ENCODE measurements at regions not wholly inside any gene's neighbourhood (a gene's known extent, or its start where the extent isn't known, plus 50 kb on each side); places are given as distances from the start of the nearest gene placed in this dataset.

- no peak for DNase-seq (ENCODE audit: low read depth)
These were observed 199.4 kb downstream of the KLF12 start for GRCh38 chr13:73934771-73935170.

- DNase-seq (ENCODE audit: low read depth): no peak
These were observed 200.0 kb downstream of the KLF12 start for GRCh38 chr13:73934215-73934641.

- DNase-seq (ENCODE audit: low read depth): no peak
These were observed 200.4 kb downstream of the KLF12 start for GRCh38 chr13:73933795-73934194.

DNA sequence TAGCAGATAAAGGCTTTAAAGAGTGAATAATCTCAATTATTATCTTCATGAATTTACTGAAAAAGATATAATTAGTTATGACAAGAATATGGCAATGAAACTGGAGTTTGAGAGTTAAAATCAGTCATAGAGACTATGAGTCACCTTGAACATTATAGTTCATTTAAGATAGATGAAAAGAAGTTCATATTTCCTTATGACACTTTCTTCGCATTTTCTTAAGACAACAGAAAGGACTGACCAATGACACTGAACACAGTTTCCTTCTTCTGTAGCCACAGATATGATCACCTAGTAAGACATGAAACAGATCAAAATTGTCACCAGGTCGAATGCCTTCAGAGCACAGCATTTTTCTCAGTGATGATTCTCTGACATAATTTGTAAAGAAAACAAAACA lies 202.1 kb downstream of the KLF12 start:
- no peak for DNase-seq (ENCODE audit: low read depth)

DNA sequence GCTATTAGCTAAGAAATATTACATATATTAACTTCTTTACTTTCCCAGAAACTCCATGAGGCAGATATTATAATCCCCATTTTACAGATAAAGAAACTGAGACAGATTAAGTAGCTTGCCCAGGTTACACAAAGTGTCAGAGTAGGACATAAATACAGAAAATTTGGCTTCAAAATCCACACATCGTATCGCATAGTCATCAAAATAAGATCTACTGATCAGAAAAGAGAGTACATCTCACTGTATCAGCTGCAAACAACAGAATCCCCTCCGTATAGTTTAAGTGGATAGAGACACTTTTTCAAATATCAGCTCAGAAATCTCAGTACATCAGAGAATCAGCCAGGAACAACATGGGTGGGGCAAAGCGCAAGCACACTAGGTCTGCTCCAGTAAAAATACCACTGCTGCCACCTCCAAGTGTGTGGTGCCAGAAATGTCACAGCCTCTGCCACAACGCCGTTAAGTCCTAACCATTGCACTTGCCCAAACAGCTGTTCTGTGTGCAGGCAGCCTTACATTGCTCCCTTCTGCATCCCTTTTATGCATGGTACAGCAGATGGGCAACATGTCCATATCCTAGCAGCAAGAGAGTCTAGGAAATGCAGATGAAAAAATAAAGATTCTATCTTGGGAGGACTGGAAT lies 204.8 kb downstream of the KLF12 start:
- DNase-seq (ENCODE audit: low read depth): no peak

DNA sequence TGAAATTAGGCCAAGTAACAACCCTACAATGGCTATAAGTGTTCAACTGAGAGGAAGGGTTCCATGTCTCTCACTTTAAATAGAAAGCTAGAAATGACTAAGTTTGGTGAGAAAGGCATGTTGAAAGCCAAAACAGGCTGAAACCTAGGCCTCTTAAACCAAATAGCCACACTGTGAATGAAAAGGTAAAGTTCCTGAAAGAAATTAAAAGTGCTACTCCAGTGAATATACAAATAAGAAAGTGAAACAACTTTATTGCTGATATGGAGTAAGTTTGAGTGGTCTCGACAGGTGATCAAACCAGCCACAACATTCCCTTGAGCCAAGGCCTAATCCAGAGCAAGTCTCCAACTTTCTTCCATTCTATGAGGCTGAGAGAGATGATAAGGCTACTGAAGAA lies 209.6 kb downstream of the KLF12 start:
- DNase-seq (ENCODE audit: low read depth): no peak

DNA sequence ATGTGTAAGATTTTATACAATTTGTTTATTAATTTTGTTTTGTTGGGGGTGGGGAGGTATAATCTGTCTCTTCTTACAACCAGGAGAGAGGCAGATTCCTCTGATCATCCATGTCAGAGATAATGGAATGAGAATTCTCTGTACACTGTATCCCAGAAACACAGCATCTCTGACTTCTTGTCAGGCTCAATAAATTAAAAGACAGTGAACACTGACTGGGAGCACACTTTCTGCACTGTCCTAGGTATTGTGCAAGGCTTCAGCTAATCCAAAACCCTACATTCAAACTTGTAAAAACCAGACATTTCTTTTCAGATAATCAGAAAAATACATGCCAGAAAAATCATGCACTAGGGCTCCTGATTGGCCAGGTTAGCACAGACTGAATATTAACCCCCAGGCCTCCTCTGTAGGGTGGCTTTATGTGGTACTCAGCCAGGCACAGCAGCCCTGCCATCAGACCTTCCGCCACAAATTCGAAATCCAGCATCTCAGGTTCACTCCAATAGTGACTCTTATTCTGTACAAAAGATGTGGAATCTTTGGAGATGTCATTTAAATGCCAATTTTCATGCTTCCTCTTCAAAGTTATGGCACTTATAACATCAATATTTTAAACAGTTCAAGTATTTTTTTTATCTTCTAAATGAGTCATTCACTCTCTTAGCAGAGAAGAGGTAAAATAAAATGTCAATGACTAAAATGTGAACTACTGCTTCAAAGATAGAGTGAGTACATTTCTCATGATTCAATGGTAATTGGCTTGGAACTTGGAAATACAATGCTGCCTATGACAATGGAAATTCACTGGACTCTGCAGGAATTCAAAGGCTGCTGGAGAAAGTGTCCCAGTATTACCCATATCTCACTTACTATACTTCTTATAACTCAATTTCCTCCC lies 211.5 kb downstream of the KLF12 start:
- no peak for DNase-seq (ENCODE audit: low read depth)

DNA sequence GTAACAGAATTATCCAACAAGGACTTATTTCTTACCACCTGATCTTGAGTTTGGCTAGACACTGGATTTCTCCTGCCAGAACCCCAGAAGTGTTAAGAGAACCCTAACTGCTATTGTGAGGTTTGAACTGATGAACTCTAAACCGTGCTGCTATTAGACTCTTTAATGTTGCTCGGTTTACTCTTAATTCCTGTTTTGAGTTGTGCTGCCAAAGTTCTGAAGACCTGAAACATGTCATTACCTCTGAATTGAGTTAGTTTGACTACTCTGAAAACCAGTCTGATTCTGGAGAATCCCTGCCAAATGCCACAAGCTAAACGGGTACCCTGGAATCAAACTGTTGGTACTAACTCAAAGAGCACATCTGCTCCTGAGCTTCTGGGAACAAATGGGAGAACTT lies 215.5 kb downstream of the KLF12 start:
- DNase-seq (ENCODE audit: low read depth): no peak

- DNase-seq (ENCODE audit: low read depth): no peak
These were observed 220.3 kb downstream of the KLF12 start for GRCh38 chr13:73913751-73914518.

- no peak for DNase-seq (ENCODE audit: low read depth)
These were observed 221.0 kb downstream of the KLF12 start for GRCh38 chr13:73913079-73913740.

GRCh38 chr13:73911361-73911760 lies 222.8 kb downstream of the KLF12 start:
- DNase-seq (ENCODE audit: low read depth): no peak

- DNase-seq (ENCODE audit: low read depth): no peak
These were observed 223.5 kb downstream of the KLF12 start for GRCh38 chr13:73910733-73911132.

- no peak for DNase-seq (ENCODE audit: low read depth)
These were observed 225.4 kb downstream of the KLF12 start for GRCh38 chr13:73908809-73909208.

- DNase-seq (ENCODE audit: low read depth): no peak
These were observed 229.6 kb downstream of the KLF12 start for GRCh38 chr13:73904625-73905024.

GRCh38 chr13:73903561-73903960 lies 230.6 kb downstream of the KLF12 start:
- no peak for DNase-seq (ENCODE audit: low read depth)

GRCh38 chr13:73902847-73903246 lies 231.4 kb downstream of the KLF12 start:
- DNase-seq (ENCODE audit: low read depth): no peak

DNA sequence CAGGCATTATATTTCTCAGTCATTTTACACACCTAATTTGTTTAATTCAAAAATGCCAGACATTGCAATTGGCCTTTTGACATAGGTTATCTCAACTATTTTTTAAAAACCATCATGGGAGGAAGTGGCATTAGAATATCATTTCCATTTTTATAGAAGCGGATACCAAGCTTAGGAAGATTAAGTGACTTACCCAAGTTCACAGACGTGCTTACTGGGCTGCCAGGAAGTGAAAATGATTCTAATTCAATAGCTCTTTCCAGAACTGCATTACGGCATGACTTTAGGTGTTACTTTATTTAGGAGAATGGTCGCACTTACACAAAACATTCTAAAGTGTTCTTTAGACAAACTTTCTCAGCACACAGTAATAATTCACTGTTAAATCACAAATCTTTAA lies 231.9 kb downstream of the KLF12 start:
- no peak for DNase-seq (ENCODE audit: low read depth)

GRCh38 chr13:73901324-73902068 lies 232.7 kb downstream of the KLF12 start:
- no peak for DNase-seq (ENCODE audit: low read depth)

DNA sequence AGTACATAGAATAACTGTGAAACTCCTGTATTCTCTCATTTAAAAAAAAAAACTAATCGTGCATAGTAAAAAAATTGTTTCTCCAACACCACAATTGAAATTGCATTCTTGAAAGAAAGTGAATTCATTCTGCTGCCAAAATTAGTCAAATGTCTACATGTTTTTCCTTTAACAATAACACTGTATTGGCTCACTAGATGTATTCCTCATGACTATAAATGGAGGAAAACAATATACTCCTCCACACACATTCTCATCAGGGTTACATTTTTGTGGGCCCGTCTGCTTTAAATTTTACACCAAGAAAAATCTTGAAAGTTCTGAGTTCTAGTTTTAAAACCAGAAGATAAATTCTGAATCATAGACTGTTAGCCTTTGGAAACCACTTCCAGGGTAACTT lies 233.6 kb downstream of the KLF12 start:
- no peak for DNase-seq (ENCODE audit: low read depth)

GRCh38 chr13:73898899-73899298 lies 235.3 kb downstream of the KLF12 start:
- no peak for DNase-seq (ENCODE audit: low read depth)

DNA sequence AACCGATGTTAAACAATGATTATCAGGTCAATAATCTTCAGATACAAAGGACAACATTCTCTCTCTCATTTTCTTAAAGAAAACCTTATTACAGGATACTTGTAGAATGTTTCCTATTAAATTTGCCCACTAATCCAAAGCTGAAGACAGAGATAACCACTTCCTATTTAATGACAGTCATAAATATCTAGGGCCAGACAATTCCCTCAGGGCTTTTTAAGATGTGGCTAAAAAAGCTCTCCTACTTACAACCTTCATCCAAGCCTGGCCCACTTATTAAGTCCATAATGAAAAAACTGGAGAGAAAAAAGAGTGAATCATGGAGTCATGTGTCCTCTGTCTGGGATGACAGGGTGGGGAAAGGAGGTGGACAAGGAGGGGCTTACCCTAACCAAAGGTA lies 235.9 kb downstream of the KLF12 start:
- no peak for DNase-seq (ENCODE audit: low read depth)
